Mesenchymal stem cell (in vitro differentiated cells and primary cell): ENCODE measurements at regions not wholly inside any gene's neighbourhood (a gene's known extent, or its start where the extent isn't known, plus 50 kb on each side); places are given as distances from the start of the nearest gene placed in this dataset.
A peak's percentile ranks its signal among the peaks of the same experiment; 100 is the strongest.

Experiments used
- DNase-seq: peaks from one replicate; pipeline ENCODE4 v3.0.0-alpha.2; 2013
- H2AFZ ChIP-seq: one replicate; pipeline ENCODE4 v1.6.1; 2013; ENCODE audit warnings: low read depth, mild to moderate bottlenecking, control low read depth, inconsistent platforms, low read length, moderate library complexity
- H2AK5ac ChIP-seq: 2 replicates; pipeline ENCODE4 v1.6.1; 2013; ENCODE audit warnings: low read length, moderate library complexity, mild to moderate bottlenecking, inconsistent platforms; ENCODE audit not compliant: severe bottlenecking
- H2BK120ac ChIP-seq: one replicate; pipeline ENCODE4 v1.6.1; 2013; ENCODE audit warnings: low read depth, mild to moderate bottlenecking, inconsistent platforms, low read length, moderate library complexity
- H2BK12ac ChIP-seq, 2 experiments: one replicate each; pipeline ENCODE4 v1.6.1; 2013; ENCODE audit warnings: inconsistent platforms in 2 of 2, low read length in 2 of 2, mild to moderate bottlenecking in 2 of 2, moderate library complexity in 2 of 2, control low read depth in 1 of 2
- H2BK15ac ChIP-seq: one replicate; pipeline ENCODE4 v1.6.1; 2013; ENCODE audit warnings: mild to moderate bottlenecking, low read depth, inconsistent platforms; ENCODE audit not compliant: poor library complexity, severe bottlenecking
- H2BK5ac ChIP-seq: 2 replicates; pipeline ENCODE4 v1.6.1; 2013; ENCODE audit warnings: low read depth, mild to moderate bottlenecking, low read length, control low read depth, inconsistent platforms; ENCODE audit not compliant: poor library complexity, severe bottlenecking
- H3K14ac ChIP-seq, 2 experiments: one replicate each; pipeline ENCODE4 v1.6.1; 2013; ENCODE audit warnings: inconsistent platforms in 2 of 2, low read length in 2 of 2, control low read depth in 1 of 2, mild to moderate bottlenecking in 1 of 2, moderate library complexity in 1 of 2
- H3K18ac ChIP-seq, 2 experiments: one replicate each; pipeline ENCODE4 v1.6.1; 2013; ENCODE audit warnings: inconsistent platforms in 2 of 2, low read length in 2 of 2, control low read depth in 1 of 2, low read depth in 1 of 2, mild to moderate bottlenecking in 1 of 2
- H3K23ac ChIP-seq, 2 experiments: one replicate each; pipeline ENCODE4 v1.6.1; 2013; ENCODE audit warnings: inconsistent platforms in 2 of 2, low read length in 2 of 2, mild to moderate bottlenecking in 2 of 2, moderate library complexity in 2 of 2, control low read depth in 1 of 2
- H3K27ac ChIP-seq: 2 replicates; pipeline ENCODE4 v1.5.1; 2013; ENCODE audit warnings: mild to moderate bottlenecking, moderate library complexity, low read length, control low read depth, inconsistent platforms; ENCODE audit not compliant: poor library complexity, severe bottlenecking
- H3K27me3 ChIP-seq, 2 experiments: 2 replicates each; pipeline versions ENCODE4 v1.6.1 to v1.7.0; 2013; ENCODE audit warnings: low read length in 2 of 2, mild to moderate bottlenecking in 2 of 2, moderate library complexity in 2 of 2, control low read depth in 1 of 2, inconsistent platforms in 1 of 2; ENCODE audit not compliant: control insufficient read depth in 1 of 2, insufficient read depth in 1 of 2
- H3K36me3 ChIP-seq, 2 experiments: 2 replicates each; pipeline versions ENCODE4 v1.6.1 to v1.7.0; 2013; ENCODE audit warnings: low read length in 2 of 2, control low read depth in 1 of 2, inconsistent platforms in 1 of 2, low read depth in 1 of 2, mild to moderate bottlenecking in 1 of 2; ENCODE audit not compliant: insufficient read depth in 2 of 2, control insufficient read depth in 1 of 2
- H3K4ac ChIP-seq, 2 experiments: one replicate each; pipeline ENCODE4 v1.6.1; 2013; ENCODE audit warnings: inconsistent platforms in 2 of 2, low read length in 2 of 2, mild to moderate bottlenecking in 2 of 2, moderate library complexity in 2 of 2, control low read depth in 1 of 2, low read depth in 1 of 2
- H3K4me1 ChIP-seq: 2 replicates; pipeline ENCODE4 v1.6.1; 2013; ENCODE audit warnings: low read depth, low read length, control low read depth; ENCODE audit not compliant: control insufficient read depth, insufficient read depth
- H3K4me2 ChIP-seq: 2 replicates; pipeline ENCODE4 v1.6.1; 2013; ENCODE audit warnings: low read length, mild to moderate bottlenecking, inconsistent platforms; ENCODE audit not compliant: poor library complexity, severe bottlenecking
- H3K4me3 ChIP-seq, 2 experiments: 2 replicates each; pipeline versions ENCODE4 v1.5.1 to v1.7.0; 2013; ENCODE audit warnings: low read length in 2 of 2, mild to moderate bottlenecking in 2 of 2, control low read depth in 1 of 2, low read depth in 1 of 2; ENCODE audit not compliant: insufficient read depth in 1 of 2
- H3K79me1 ChIP-seq: replicated peaks from 2 replicates; pipeline ENCODE4 v1.6.1; 2013; ENCODE audit warnings: mild to moderate bottlenecking, control low read depth, low read length, inconsistent platforms; ENCODE audit not compliant: poor library complexity, severe bottlenecking
- H3K9ac ChIP-seq: 2 replicates; pipeline ENCODE4 v1.7.0; 2013; ENCODE audit warnings: mild to moderate bottlenecking, low read length, moderate library complexity
- H3K9me3 ChIP-seq: 2 replicates; pipeline ENCODE4 v1.7.0; 2013; ENCODE audit warnings: mild to moderate bottlenecking, low read length; ENCODE audit not compliant: control insufficient read depth
- H4K8ac ChIP-seq: one replicate; pipeline ENCODE4 v1.6.1; 2013; ENCODE audit warnings: inconsistent platforms, mild to moderate bottlenecking, low read length, moderate library complexity
- H4K91ac ChIP-seq: one replicate; pipeline ENCODE4 v1.6.1; 2013; ENCODE audit warnings: mild to moderate bottlenecking, low read length, inconsistent platforms
- WGBS: methylation state at CpG from one replicate; pipeline ENCODE4 v1.1.7; 2013; ENCODE audit warnings: mixed read lengths; 5-methylcytosine and 5-hydroxymethylcytosine counted together

GRCh38 chr2:234240917-234241316 is 190.4 kb downstream of the SPP2 start:
- Histone ChIP-seq H4K91ac (no peak overlapping the region), H3K4me1 (peaks cover 2% of the 10 kb centered on the region), H3K4ac (no peak overlapping the region), H3K4me3 (no peak overlapping the region), H3K14ac (no peak overlapping the region), H3K18ac (no peak overlapping the region), H2BK120ac (no peak overlapping the region), H2AFZ (no peak overlapping the region), H3K79me1 (no peaks in the 10 kb centered on the region), H4K8ac (no peak overlapping the region), H3K27me3 (no peaks in the 10 kb centered on the region), H3K23ac (no peak overlapping the region), H3K36me3 (peaks cover 0 to 5% of the 10 kb centered on the region in 2 experiments), H2AK5ac (peak overlapping the region; percentile 63), H3K9me3 (no peaks in the 10 kb centered on the region), H2BK12ac (no peak overlapping the region), H3K9ac (no peak overlapping the region), H2BK5ac (peak overlapping the region; percentile 80), H3K27ac (peak overlapping the region; percentile 96), H2BK15ac (no peak overlapping the region), H3K4me2 (no peak overlapping the region)
- 12% methylated on average over 2 of the region's 2 CpGs for WGBS
- DNase-seq, result peak; percentile 54

GRCh38 chr2:234235191-234235590 is 184.7 kb downstream of the SPP2 start:
- Histone ChIP-seq H3K23ac (no peak overlapping the region), H3K4me1 (no peaks in the 10 kb centered on the region), H4K91ac (no peak overlapping the region), H3K4me3 (no peak overlapping the region), H4K8ac (no peak overlapping the region), H3K36me3 (peaks cover 0 to 5% of the 10 kb centered on the region in 2 experiments), H3K9ac (no peak overlapping the region), H3K14ac (no peak overlapping the region), H3K27ac (no peak overlapping the region), H3K18ac (no peak overlapping the region), H3K4me2 (no peak overlapping the region), H2AFZ (no peak overlapping the region), H2BK15ac (no peak overlapping the region), H3K27me3 (no peaks in the 10 kb centered on the region), H2BK120ac (no peak overlapping the region), H3K79me1 (no peaks in the 10 kb centered on the region), H3K4ac (no peak overlapping the region), H2AK5ac (peak overlapping the region; percentile 5), H2BK12ac (no peak overlapping the region), H3K9me3 (no peaks in the 10 kb centered on the region), H2BK5ac (no peak overlapping the region)
- no peak for DNase-seq

- Histone ChIP-seq H2AFZ (no peak overlapping the region), H3K79me1 (no peaks in the 10 kb centered on the region), H3K36me3 (peaks cover 0 to 5% of the 10 kb centered on the region in 2 experiments), H2AK5ac (no peak overlapping the region), H3K27me3 (no peaks in the 10 kb centered on the region), H4K91ac (no peak overlapping the region), H2BK5ac (no peak overlapping the region), H3K9ac (no peak overlapping the region), H3K4me3 (no peak overlapping the region), H3K4me2 (no peak overlapping the region), H3K9me3 (no peaks in the 10 kb centered on the region), H3K4ac (no peak overlapping the region), H2BK120ac (no peak overlapping the region), H4K8ac (no peak overlapping the region), H2BK15ac (no peak overlapping the region), H2BK12ac (no peak overlapping the region), H3K14ac (no peak overlapping the region), H3K4me1 (no peaks in the 10 kb centered on the region), H3K23ac (no peak overlapping the region), H3K18ac (no peak overlapping the region), H3K27ac (no peak overlapping the region)
- no peak for DNase-seq
- WGBS, result 100% methylated on average over 1 of the region's 1 CpG
Observed at GRCh38 chr2:234231460-234231859, 181.0 kb downstream of the SPP2 start.

GRCh38 chr2:234219046-234219310 is 168.5 kb downstream of the SPP2 start:
- Histone ChIP-seq H2BK120ac (no peak overlapping the region), H3K27me3 (no peaks in the 10 kb centered on the region), H3K79me1 (peaks cover 13% of the 10 kb centered on the region), H4K91ac (no peak overlapping the region), H3K9ac (no peak overlapping the region), H2AFZ (no peak overlapping the region), H3K36me3 (no peaks in the 10 kb centered on the region), H3K27ac (peak overlapping the region; percentile 99), H2BK5ac (peak overlapping the region; percentile 77), H3K14ac (no peak overlapping the region), H3K18ac (no peak overlapping the region), H2BK15ac (no peak overlapping the region), H3K4ac (no peak overlapping the region), H3K9me3 (no peaks in the 10 kb centered on the region), H4K8ac (no peak overlapping the region), H3K4me1 (peaks cover 17% of the 10 kb centered on the region), H3K4me2 (peak overlapping the region; percentile 33), H2BK12ac (no peak overlapping the region), H3K4me3 (no peak overlapping the region), H2AK5ac (peak overlapping the region; percentile 62), H3K23ac (no peak overlapping the region)
- 93% methylated on average over 4 of the region's 4 CpGs for WGBS
- no peak for DNase-seq
